NCI-H774 (cell line): ENCODE measurements at regions not wholly inside any gene's neighbourhood (a gene's known extent, or its start where the extent isn't known, plus 50 kb on each side); places are given as distances from the start of the nearest gene placed in this dataset.

Experiments used
- DNase-seq: peaks from one replicate; lab custom pipeline; 2025; lab: John Stamatoyannopoulos, UW

GRCh38 chr3:107263269-107264021, 113.8 kb upstream of the CCDC54 start:
- no peak for DNase-seq

- DNase-seq, result no peak
Observed at GRCh38 chr3:107264888-107265287, 112.4 kb upstream of the CCDC54 start.

- DNase-seq, result no peak
Observed at GRCh38 chr3:107265526-107265925, 111.7 kb upstream of the CCDC54 start.

GRCh38 chr3:107268469-107268868, 108.8 kb upstream of the CCDC54 start:
- DNase-seq, result no peak

GRCh38 chr3:107269136-107269535, 108.1 kb upstream of the CCDC54 start:
- no peak for DNase-seq

- DNase-seq, result no peak
Observed at GRCh38 chr3:107271787-107272387, 105.4 kb upstream of the CCDC54 start.

GRCh38 chr3:107272471-107272870, 104.8 kb upstream of the CCDC54 start:
- DNase-seq, result no peak

- no peak for DNase-seq
Observed at GRCh38 chr3:107272885-107273284, 104.4 kb upstream of the CCDC54 start.

- no peak for DNase-seq
Observed at GRCh38 chr3:107273771-107274170, 103.5 kb upstream of the CCDC54 start.

- DNase-seq, result no peak
Observed at GRCh38 chr3:107275511-107275910, 101.7 kb upstream of the CCDC54 start.

- DNase-seq, result no peak
Observed at GRCh38 chr3:107283948-107284347, 93.3 kb upstream of the CCDC54 start.

- DNase-seq, result no peak
Observed at GRCh38 chr3:107284612-107285011, 92.6 kb upstream of the CCDC54 start.

- DNase-seq, result no peak
Observed at GRCh38 chr3:107285197-107285596, 92.0 kb upstream of the CCDC54 start.

GRCh38 chr3:107289354-107289753, 87.9 kb upstream of the CCDC54 start:
- no peak for DNase-seq

- DNase-seq, result no peak
Observed at GRCh38 chr3:107294117-107294516, 83.1 kb upstream of the CCDC54 start.

GRCh38 chr3:107297597-107297996, 79.6 kb upstream of the CCDC54 start:
- DNase-seq, result no peak

GRCh38 chr3:107307205-107307604, 70.0 kb upstream of the CCDC54 start:
- no peak for DNase-seq

- DNase-seq, result no peak
Observed at GRCh38 chr3:107308716-107309115, 68.5 kb upstream of the CCDC54 start.

GRCh38 chr3:107309312-107309711, 67.9 kb upstream of the CCDC54 start:
- no peak for DNase-seq

- DNase-seq, result no peak
Observed at GRCh38 chr3:107313711-107314110, 63.5 kb upstream of the CCDC54 start.

GRCh38 chr3:107315141-107315540, 62.1 kb upstream of the CCDC54 start:
- no peak for DNase-seq

GRCh38 chr3:107323723-107324122, 53.5 kb upstream of the CCDC54 start:
- no peak for DNase-seq

GRCh38 chr3:107325446-107325845, 51.8 kb upstream of the CCDC54 start:
- no peak for DNase-seq
